IgD-negative memory B cell (primary cell): ENCODE measurements at regions not wholly inside any gene's neighbourhood (a gene's known extent, or its start where the extent isn't known, plus 50 kb on each side); places are given as distances from the start of the nearest gene placed in this dataset.

Experiments
- H3K27ac Mint-ChIP-seq, 3 donors: one replicate each; pipeline ENCODE4 v1.8.0; 2020 to 2022; ENCODE audit warnings: mild to moderate bottlenecking in 3 of 3, mixed read lengths in 3 of 3, moderate library complexity in 1 of 3
- H3K27me3 Mint-ChIP-seq: one replicate; pipeline ENCODE4 v1.8.0; 2021; ENCODE audit warnings: mixed read lengths
- H3K36me3 Mint-ChIP-seq: one replicate; pipeline ENCODE4 v1.8.0; 2020; ENCODE audit warnings: mild to moderate bottlenecking, mixed read lengths
- H3K4me1 Mint-ChIP-seq, 3 donors: one replicate each; pipeline ENCODE4 v1.8.0; 2020 to 2022; ENCODE audit warnings: mixed read lengths in 3 of 3, mild to moderate bottlenecking in 1 of 3
- H3K4me3 Mint-ChIP-seq, 4 donors: one replicate each; pipeline ENCODE4 v1.8.0; 2020 to 2022; ENCODE audit warnings: mild to moderate bottlenecking in 4 of 4, mixed read lengths in 4 of 4, moderate library complexity in 3 of 4
- H3K9me3 Mint-ChIP-seq, 3 donors: one replicate each; pipeline ENCODE4 v1.8.0; 2020 to 2021; ENCODE audit warnings: mixed read lengths in 3 of 3, mild to moderate bottlenecking in 1 of 3

- no peaks in the 10 kb centered on the region for H3K27me3 Mint-ChIP-seq
- H3K9me3 Mint-ChIP-seq: no peaks in the 10 kb centered on the region
- H3K4me3 Mint-ChIP-seq: no peak overlapping the region
- no peaks in the 10 kb centered on the region for H3K36me3 Mint-ChIP-seq
- H3K4me1 Mint-ChIP-seq: no peaks in the 10 kb centered on the region
- H3K27ac Mint-ChIP-seq: no peak overlapping the region
These were observed 318.1 kb upstream of the SGCD start for GRCh38 chr5:156008844-156009243.

- Mint-ChIP-seq H3K27me3 (peaks cover 1% of the 10 kb centered on the region), H3K4me1 (no peaks in the 10 kb centered on the region), H3K4me3 (no peak overlapping the region), H3K27ac (no peak overlapping the region), H3K9me3 (no peaks in the 10 kb centered on the region), H3K36me3 (no peaks in the 10 kb centered on the region)
These were observed 317.4 kb upstream of the SGCD start for GRCh38 chr5:156009583-156009982.

- Mint-ChIP-seq H3K36me3 (no peaks in the 10 kb centered on the region), H3K4me1 (no peaks in the 10 kb centered on the region), H3K27me3 (peaks cover 3% of the 10 kb centered on the region), H3K27ac (no peak overlapping the region), H3K9me3 (no peaks in the 10 kb centered on the region), H3K4me3 (no peak overlapping the region)
These were observed 311.8 kb upstream of the SGCD start for GRCh38 chr5:156015137-156015536.

GRCh38 chr5:156019130-156019529 lies 307.8 kb upstream of the SGCD start:
- H3K27me3 Mint-ChIP-seq: peaks cover 3% of the 10 kb centered on the region
- no peaks in the 10 kb centered on the region for H3K9me3 Mint-ChIP-seq
- no peak overlapping the region for H3K27ac Mint-ChIP-seq
- peaks cover 0 to 6% (median 0%) of the 10 kb centered on the region in 3 donors for H3K4me1 Mint-ChIP-seq
- no peaks in the 10 kb centered on the region for H3K36me3 Mint-ChIP-seq
- no peak overlapping the region for H3K4me3 Mint-ChIP-seq

GRCh38 chr5:156019571-156020180 lies 307.3 kb upstream of the SGCD start:
- H3K27ac Mint-ChIP-seq: no peak overlapping the region
- H3K9me3 Mint-ChIP-seq: no peaks in the 10 kb centered on the region
- H3K36me3 Mint-ChIP-seq: no peaks in the 10 kb centered on the region
- peaks cover 2% of the 10 kb centered on the region for H3K27me3 Mint-ChIP-seq
- peaks cover 0 to 6% (median 0%) of the 10 kb centered on the region in 3 donors for H3K4me1 Mint-ChIP-seq
- H3K4me3 Mint-ChIP-seq: no peak overlapping the region

GRCh38 chr5:156020647-156021046 lies 306.3 kb upstream of the SGCD start:
- Mint-ChIP-seq H3K4me1 (peaks cover 0 to 6% (median 0%) of the 10 kb centered on the region in 3 donors), H3K27me3 (peaks cover 2% of the 10 kb centered on the region), H3K4me3 (no peak overlapping the region), H3K36me3 (no peaks in the 10 kb centered on the region), H3K9me3 (no peaks in the 10 kb centered on the region), H3K27ac (no peak overlapping the region)

GRCh38 chr5:156021866-156022265 lies 305.1 kb upstream of the SGCD start:
- H3K4me1 Mint-ChIP-seq: peaks cover 0 to 6% (median 0%) of the 10 kb centered on the region in 3 donors
- no peaks in the 10 kb centered on the region for H3K9me3 Mint-ChIP-seq
- H3K4me3 Mint-ChIP-seq: no peak overlapping the region
- H3K27ac Mint-ChIP-seq: peak overlapping the region in 1 of 3 donors; percentile 75
- no peaks in the 10 kb centered on the region for H3K36me3 Mint-ChIP-seq
- peaks cover 2% of the 10 kb centered on the region for H3K27me3 Mint-ChIP-seq

- Mint-ChIP-seq H3K4me1 (peaks cover 0 to 6% (median 0%) of the 10 kb centered on the region in 3 donors), H3K27ac (no peak overlapping the region), H3K4me3 (no peak overlapping the region), H3K36me3 (no peaks in the 10 kb centered on the region), H3K9me3 (no peaks in the 10 kb centered on the region), H3K27me3 (no peaks in the 10 kb centered on the region)
These were observed 301.3 kb upstream of the SGCD start for GRCh38 chr5:156025656-156026055.

GRCh38 chr5:156031181-156031580 lies 295.8 kb upstream of the SGCD start:
- Mint-ChIP-seq H3K27me3 (no peaks in the 10 kb centered on the region), H3K4me3 (no peak overlapping the region), H3K36me3 (no peaks in the 10 kb centered on the region)

GRCh38 chr5:156036640-156037039 lies 290.3 kb upstream of the SGCD start:
- H3K27me3 Mint-ChIP-seq: no peaks in the 10 kb centered on the region
- H3K9me3 Mint-ChIP-seq: peaks cover 0 to 3% (median 0%) of the 10 kb centered on the region in 3 donors
- H3K36me3 Mint-ChIP-seq: no peaks in the 10 kb centered on the region
- H3K27ac Mint-ChIP-seq: no peak overlapping the region
- H3K4me3 Mint-ChIP-seq: no peak overlapping the region
- no peaks in the 10 kb centered on the region for H3K4me1 Mint-ChIP-seq

More at GRCh38 chr5:156031181-156031580, 295.8 kb upstream of the SGCD start:
- Mint-ChIP-seq H3K4me1 (no peaks in the 10 kb centered on the region), H3K9me3 (no peaks in the 10 kb centered on the region), H3K27ac (no peak overlapping the region)

- Mint-ChIP-seq H3K27ac (no peak overlapping the region), H3K4me3 (no peak overlapping the region)
These were observed 289.6 kb upstream of the SGCD start for GRCh38 chr5:156037151-156037909.

GRCh38 chr5:156042726-156043125 lies 284.2 kb upstream of the SGCD start:
- Mint-ChIP-seq H3K27me3 (no peaks in the 10 kb centered on the region), H3K36me3 (no peaks in the 10 kb centered on the region), H3K4me1 (no peaks in the 10 kb centered on the region), H3K9me3 (peaks cover 0 to 7% (median 2%) of the 10 kb centered on the region in 3 donors), H3K4me3 (no peak overlapping the region), H3K27ac (no peak overlapping the region)

More at GRCh38 chr5:156037151-156037909, 289.6 kb upstream of the SGCD start:
- no peaks in the 10 kb centered on the region for H3K36me3 Mint-ChIP-seq
- peaks cover 0 to 3% (median 0%) of the 10 kb centered on the region in 3 donors for H3K9me3 Mint-ChIP-seq
- no peaks in the 10 kb centered on the region for H3K4me1 Mint-ChIP-seq
- H3K27me3 Mint-ChIP-seq: no peaks in the 10 kb centered on the region

GRCh38 chr5:156043351-156043750 lies 283.6 kb upstream of the SGCD start:
- no peak overlapping the region for H3K4me3 Mint-ChIP-seq
- H3K36me3 Mint-ChIP-seq: no peaks in the 10 kb centered on the region
- no peaks in the 10 kb centered on the region for H3K4me1 Mint-ChIP-seq
- peaks cover 0 to 7% (median 2%) of the 10 kb centered on the region in 3 donors for H3K9me3 Mint-ChIP-seq
- no peak overlapping the region for H3K27ac Mint-ChIP-seq
- no peaks in the 10 kb centered on the region for H3K27me3 Mint-ChIP-seq

- H3K27me3 Mint-ChIP-seq: peaks cover 2% of the 10 kb centered on the region
- no peak overlapping the region for H3K4me3 Mint-ChIP-seq
- H3K9me3 Mint-ChIP-seq: no peaks in the 10 kb centered on the region
- peaks cover 2% of the 10 kb centered on the region for H3K36me3 Mint-ChIP-seq
- no peaks in the 10 kb centered on the region for H3K4me1 Mint-ChIP-seq
- no peak overlapping the region for H3K27ac Mint-ChIP-seq
These were observed 275.0 kb upstream of the SGCD start for GRCh38 chr5:156051972-156052371.

GRCh38 chr5:156052656-156053055 lies 274.3 kb upstream of the SGCD start:
- Mint-ChIP-seq H3K9me3 (no peaks in the 10 kb centered on the region), H3K27ac (no peak overlapping the region), H3K36me3 (peaks cover 2% of the 10 kb centered on the region), H3K4me1 (no peaks in the 10 kb centered on the region), H3K4me3 (no peak overlapping the region), H3K27me3 (peaks cover 2% of the 10 kb centered on the region)

- Mint-ChIP-seq H3K4me3 (no peak overlapping the region), H3K27me3 (peaks cover 2% of the 10 kb centered on the region), H3K27ac (peak overlapping the region in 1 of 3 donors; percentile 13)
These were observed 273.9 kb upstream of the SGCD start for GRCh38 chr5:156053056-156053455.

More at GRCh38 chr5:156053056-156053455, 273.9 kb upstream of the SGCD start:
- H3K4me1 Mint-ChIP-seq: no peaks in the 10 kb centered on the region
- H3K36me3 Mint-ChIP-seq: peaks cover 2% of the 10 kb centered on the region
- H3K9me3 Mint-ChIP-seq: no peaks in the 10 kb centered on the region
